HL-60/S4 treated with phorbol 12-myristate 13-acetate at 8.2 ng/mL for 4 days and 3 days (cell line): ENCODE measurements at regions not wholly inside any gene's neighbourhood (a gene's known extent, or its start where the extent isn't known, plus 50 kb on each side); places are given as distances from the start of the nearest gene placed in this dataset.

Experiments
- in situ Hi-C: fragments of 300-500 bp; cut with MboI; formaldehyde crosslinking; loops from 2 replicates; pipeline ENCODE4 v1.15.0; 2022; ENCODE audit warnings: low sequenced_read_pairs

DNA sequence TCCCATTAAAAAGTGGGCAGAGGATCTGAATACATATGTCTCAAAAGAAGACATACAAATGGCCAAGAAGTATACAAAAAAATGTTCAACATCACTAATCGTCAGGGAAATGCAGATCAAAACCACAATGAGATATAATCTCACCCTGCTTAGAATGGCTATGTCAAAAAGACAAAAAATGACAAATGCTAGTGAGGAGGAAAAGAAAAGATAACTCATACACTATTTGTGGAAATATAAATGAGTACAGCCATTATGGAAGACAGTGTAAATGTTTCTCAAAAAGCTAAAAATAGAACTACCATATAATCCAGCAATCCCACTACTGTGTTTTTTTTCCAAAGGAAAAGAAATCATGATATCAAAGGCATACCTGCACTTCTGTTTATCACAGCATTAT, 450.7 kb downstream of the EFNA5 start:
- in situ Hi-C loops, result no loop called here

DNA sequence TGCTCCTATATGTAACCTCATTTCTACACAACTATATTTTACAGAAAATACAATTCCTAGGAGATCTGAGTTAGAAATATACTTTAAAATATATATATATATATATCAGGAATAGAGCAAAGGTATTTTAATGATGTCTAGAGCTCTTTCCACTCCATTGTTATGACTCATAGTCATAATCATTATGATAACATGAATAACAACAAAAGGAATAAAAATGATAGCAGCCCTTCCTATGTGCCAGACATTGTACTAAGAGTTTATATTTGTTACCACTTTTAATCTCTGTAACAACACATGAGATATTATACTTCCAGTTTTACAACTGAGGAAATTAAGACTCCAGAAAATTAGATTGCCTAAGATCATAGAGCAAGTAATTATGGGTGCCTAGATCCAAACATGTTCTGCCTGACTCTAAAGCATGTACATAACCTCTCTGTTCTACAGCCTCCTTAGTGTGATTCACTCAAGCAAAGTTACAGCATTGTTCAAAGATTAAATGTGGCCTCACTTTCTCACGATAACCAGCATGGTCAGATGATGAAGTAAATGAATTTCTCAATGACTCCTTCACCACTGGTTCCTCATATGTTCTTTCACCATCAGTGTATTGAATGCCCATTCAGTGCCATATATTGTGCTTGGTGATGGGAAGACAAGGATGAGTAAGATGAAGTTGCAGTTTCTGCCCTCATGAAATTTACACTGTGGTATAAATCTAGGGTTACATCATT, 452.1 kb downstream of the EFNA5 start:
- in situ Hi-C loops, result no loop called here

DNA sequence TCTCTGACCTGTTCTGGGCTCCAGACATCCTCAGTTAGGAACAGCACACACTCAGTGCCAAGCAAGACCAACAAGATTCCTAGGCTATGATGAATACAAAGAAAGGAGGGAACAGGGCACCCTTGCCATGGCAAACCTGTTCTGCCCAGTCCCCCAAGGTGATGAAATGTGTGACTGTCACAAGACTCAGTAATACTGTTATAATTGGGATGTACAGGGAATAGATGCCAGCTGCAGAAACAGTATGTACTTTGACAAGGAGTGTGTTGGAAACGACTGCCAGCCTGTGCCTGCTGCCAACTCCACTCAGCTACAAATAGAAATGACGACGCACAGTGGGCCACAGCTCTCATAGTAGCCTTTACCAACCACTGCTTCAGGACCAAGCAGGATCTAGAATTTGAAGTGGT, 453.0 kb downstream of the EFNA5 start:
- in situ Hi-C loops, result no loop called here

DNA sequence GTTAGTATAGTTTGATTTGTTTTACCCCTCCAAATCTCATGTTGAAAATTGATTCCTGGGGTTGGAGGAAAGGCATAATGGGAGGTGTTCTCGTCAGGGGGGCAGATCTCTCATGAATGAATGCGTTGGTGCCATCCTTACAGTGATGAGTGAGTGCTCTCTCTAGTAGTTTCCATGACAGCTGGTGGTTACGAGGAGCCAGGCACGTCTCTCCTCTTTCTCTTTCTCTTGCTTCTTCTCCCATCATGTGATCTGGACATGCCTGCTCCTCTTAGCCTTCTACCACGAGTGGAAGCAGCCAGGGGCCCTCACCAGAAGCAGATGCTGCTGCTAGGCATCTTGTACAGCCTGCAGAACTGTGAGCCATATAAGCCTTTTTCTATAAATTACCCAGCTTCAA, 454.1 kb downstream of the EFNA5 start:
- in situ Hi-C loops, result no loop called here

DNA sequence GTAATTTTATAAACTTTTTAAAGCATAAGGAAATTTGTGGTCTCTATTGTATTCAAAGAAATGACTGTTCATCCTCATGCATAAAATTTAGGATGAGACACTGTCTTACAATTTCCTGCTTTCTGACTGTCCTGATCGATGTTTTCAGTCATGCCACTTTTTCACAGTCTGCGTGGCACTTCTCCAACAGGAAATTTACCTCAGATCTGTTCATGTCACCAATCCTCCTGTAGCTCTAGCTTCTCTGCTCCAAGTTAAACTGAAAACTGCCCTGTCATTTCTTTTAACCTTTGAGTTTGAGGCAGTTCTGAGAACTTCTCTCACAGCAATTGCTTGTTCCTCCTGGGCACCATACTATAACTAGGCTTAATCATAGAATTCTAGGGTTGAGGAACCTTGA, 455.1 kb downstream of the EFNA5 start:
- in situ Hi-C loops, result no loop called here

DNA sequence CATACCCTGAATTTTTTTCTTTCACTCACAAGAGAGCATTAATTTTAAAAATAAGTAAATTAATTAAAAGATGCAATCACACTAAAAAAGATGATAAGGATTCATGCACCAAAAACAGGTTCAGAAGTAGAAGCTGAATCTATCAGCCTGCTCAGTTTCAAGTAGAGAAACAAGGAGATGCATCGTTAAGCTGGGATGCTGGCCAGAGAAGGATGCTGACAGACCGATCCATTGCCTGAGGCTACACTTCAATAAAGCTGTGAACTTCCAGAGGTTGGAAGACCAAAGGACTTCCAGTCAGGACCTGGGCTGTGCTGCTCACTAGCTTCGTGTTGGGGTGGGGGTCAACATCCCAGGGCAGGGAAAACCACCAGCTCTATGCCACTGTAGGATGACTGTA, 457.7 kb downstream of the EFNA5 start:
- in situ Hi-C loops, result no loop called here

DNA sequence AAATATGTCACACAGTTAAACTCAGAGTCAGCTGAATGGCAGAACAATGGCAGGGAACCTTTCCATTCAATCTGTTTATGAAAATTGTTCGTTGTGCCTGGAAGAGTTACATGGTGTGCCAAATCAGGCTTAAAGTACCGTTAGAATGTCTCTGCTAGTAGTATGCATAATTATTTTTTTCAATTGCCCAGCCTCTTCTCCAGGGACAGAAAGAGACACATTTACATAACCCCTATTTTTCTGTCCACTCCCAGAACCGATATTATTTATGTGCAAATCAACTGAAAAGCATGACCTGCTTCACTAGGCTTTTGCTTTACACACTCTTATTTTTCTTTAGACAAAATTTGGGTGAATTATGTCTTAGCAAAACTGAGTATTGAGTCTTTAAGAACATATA, 459.1 kb downstream of the EFNA5 start:
- in situ Hi-C loops, result no loop called here

DNA sequence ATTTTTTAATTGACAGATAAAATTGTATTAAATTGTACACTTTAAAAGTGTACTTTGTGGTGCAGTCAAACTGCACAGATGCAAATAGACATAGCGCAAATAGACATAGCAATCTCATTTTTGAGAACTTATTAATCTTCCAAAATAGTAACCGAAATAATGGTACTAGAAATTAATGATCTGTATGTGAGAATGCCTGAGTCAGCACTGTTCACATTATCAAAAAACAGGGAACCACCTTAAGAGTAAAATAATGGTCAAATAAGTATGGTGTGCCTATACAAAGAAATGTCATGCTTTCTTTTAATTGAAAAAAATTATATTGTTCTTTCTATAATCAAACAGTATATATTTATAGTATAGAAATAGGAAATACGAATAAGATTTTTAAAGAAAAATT, 461.9 kb downstream of the EFNA5 start:
- in situ Hi-C loops, result no loop called here

DNA sequence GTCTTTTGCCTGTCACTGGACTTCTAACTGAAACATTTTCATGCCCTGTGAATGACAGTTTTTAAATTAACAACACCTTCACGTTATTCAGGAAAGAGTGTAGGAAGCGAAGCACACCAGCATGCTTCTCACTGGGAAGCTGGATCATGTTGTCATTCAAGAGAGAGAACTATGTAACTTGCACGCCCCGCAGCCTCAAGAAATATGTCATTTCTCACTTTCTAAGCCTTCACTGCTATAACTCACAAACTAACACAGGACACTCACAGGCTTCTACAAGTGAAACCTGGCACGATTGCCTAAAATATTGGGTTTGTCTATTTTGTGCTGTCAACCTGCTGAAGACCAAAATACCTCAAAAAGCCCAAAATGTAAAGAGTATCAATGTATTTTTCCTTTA, 466.3 kb downstream of the EFNA5 start:
- in situ Hi-C loops, result no loop called here

DNA sequence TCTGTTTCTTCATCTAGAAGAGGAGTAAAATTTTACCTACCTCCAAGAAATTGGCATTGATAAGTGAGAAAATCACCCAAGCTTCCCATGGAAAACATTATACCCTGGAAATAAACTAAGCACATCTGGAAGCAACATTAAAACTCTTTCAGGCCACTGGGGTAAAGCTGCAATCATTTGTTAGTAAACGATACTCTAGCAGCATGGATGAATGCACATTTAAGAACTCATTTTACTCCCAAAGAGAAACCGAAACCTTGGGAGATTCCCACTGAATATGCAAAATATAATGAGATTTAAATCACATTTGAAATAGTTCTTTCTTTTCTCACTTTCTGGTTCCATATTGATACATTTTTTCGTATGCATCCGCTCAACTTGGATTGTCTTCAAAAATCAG, 467.5 kb downstream of the EFNA5 start:
- in situ Hi-C loops, result no loop called here

DNA sequence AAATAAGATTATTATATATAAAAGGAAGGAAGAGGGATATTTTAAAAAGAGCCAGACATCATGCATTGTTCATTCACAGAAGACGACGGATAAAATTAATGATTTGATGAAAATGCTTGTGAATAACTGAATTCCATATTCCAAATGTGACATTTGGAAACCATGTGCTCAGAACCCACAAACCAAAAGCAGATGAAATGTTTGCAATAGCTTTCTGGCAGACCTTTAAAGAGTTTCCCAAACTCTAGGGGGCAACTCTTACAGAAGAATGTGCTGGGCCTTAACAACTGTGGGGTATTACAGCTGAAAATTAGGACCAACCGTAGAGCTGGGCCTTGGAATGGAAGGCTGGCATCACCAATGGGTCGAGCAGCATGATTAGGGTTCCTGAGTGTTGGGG, 471.0 kb downstream of the EFNA5 start:
- in situ Hi-C loops, result no loop called here

DNA sequence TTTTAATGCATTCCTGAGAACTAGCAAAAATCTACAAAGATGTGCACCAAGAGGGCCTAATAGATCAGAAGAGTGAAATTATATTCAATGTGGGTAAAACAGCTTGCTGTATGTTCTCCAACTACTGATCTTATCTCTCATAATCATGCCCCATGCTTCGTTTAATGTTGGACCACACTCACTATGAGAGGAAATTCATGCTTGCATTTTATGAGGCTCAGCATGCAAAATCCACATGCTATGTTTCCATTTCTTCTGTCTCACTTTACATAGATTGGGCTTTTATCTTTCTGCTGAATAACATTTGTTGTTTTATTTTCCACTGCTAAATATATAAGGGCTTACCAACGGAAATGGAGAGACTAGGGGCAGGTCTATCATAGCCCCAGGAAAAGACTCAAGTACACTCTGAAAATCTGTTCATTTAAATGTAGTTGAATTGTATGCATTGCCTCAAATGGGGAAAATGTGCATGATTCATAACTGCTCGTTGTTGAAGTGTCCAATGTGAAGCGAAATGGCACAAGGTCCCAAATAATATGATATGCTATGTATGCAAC, 474.2 kb downstream of the EFNA5 start:
- in situ Hi-C loops, result no loop called here

DNA sequence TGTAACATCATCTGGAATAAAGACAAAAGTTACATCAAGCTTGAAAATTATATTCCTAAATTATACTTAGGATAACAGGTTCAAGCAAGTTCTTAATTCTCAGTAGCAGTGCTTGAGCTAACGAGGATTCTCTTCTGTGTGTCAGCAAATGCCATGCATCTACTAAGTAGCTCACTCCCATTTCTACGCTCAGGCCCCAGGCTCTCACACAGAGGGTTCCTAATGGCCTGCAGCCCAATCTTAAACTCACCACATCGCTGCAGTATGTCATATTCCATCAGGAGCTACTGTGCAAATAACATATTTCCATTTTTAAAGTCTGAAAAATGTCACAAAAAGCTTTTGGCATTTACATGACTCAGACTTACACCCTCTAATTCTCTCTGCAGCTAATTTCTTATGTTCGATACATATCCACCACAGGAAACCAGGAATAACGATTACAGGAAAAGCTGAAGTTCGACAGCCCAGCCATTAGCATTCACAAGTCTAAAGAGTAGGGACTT, 474.8 kb downstream of the EFNA5 start:
- in situ Hi-C loops, result no loop called here

DNA sequence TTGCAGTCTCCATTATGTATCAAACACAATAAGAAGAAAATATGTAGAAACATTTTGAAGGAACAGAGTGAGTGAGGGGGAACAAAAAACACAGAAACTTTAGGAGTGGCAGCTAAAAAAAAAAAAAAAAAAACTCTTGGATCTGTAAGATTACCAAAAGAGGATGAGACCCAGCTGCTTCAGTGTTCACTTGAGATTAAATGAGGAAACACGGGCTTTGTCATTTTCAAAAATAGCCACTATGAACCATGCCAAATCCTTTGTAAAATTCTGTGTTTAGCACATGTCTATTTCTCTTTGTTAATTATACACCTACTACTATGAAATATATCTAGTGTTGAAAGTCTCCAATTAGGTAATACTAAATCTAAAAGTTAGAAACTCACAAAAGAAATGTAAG, 485.9 kb downstream of the EFNA5 start:
- in situ Hi-C loops, result no loop called here

DNA sequence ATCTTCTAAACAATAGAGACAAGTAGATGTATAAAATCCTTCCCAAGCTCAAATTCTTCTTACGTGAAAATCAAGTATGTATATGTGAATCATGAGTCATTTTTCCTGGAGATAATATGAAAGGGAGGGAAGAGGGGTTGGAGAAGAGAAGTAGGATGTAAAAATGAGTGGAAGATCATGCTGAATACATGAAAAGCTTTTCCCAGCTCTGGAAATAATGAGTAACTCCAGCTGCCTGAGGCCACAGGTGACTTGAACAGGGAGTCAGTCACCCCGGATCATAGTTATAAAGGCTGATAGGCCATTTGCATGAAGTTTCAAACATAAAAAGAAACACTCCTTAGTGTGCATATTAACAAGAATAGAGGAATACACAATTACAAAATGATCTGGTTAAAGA, 486.7 kb downstream of the EFNA5 start:
- in situ Hi-C loops, result no loop called here

DNA sequence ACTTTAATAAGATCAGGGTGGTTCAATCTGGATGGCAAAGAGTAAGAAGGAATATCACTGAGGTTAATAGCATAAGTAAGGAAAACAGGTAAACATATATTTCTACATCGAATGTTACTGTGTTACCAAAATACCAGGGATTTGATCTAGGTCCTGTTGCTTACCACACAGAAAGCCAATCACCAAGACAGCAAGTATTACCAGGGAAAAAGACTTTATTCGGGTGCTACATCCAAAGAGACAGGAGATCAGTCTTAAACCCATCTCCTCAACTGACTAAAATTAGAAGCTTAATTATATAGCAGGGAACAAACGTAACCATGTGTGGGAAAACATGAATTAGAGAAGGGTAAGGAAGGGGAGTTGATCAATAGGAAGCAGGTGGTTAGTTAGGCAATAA, 500.1 kb downstream of the EFNA5 start:
- in situ Hi-C loops, result no loop called here

DNA sequence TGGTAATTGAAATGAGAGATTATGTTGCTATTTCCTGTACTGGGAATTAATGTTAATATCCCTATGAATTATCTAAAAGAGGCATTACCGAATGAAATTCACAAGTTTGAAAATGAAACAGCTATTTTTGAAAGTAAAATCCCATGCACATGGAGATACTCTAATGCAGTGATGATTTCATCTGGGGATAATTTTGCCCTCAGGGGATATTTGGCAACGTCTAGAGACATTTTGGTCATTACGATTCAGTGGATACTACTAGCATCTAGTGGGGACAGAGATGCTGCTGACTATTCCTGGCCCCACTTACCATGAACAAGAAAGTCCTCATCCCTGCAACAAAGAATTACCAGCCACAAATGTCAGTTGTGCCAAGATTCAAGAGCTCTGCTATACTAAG, 500.9 kb downstream of the EFNA5 start:
- in situ Hi-C loops, result no loop called here

DNA sequence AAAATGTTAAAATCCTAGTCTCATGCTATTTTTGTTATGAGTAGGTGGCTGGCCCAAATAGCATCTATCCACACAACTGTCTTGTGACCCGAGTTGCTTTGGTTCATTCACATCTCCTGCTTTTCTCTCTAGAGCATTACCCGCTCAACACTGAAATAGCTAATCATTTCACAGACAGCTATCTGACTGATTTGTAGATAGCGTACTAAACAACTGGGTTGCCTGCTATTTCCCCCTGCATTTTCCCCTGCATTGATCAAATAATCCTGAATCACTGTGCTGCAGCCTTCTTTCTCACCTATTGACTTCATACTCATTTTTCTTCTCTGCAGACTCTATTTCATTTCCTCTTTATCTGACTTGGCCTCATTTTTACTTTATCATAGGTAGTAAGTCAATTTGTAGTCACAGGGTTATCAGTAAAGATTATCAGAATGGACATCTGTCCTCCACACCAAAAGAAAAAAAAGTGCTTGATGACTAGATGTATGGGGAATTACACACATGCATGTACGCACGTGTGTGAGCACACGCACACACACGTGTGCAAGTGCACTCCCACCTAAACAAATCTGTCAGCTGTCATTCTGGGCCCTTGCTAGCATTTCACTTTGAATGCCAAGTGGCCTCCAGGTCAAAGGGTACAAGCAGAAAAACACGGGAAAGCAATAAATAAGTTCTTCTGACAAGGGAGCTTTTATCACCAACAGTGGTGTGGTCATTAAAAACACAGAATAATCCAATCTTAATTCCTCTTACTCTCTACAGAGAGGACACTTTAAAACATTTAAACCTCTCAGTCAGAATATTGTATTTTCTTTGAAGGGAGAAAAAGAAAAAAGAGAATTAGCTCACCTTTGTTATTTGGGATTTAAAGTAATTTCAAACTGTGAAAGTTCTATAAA, 501.6 kb downstream of the EFNA5 start:
- in situ Hi-C loops, result no loop called here

DNA sequence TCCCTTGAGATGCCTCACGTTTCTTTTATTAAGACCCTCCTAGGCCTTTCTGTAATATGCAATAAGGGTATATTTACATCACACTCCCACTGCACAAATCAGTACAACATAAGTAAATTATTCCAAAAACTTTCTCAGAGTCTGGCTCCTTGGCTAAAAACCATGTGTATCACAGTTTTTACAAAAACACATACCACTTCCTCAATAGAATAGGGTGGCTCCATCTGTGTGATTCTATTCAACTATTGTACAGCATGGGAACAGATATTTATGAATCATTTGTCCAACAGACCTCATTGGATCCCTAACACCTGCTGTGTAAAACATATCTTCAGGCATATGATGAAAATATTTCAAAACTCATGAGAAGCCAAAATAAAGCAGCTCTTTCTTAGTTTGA, 502.7 kb downstream of the EFNA5 start:
- in situ Hi-C loops, result no loop called here

DNA sequence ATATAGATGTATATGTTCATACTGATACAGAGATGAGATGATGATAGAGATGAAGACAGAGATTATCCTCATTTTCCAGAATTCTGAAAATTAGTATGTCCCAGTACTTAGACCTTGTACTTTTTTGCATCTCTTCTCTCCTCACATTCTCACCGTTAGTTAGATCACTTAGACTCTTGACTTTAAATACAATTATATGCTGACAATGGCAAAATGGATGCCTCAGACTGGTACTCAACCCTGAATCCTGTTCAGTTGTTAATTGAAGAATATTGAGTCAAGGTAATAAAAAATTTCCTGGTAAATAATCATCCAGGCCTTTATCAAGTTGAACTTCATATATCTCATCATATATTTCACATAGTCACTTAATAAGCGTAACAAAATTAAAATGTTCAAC, 505.4 kb downstream of the EFNA5 start:
- in situ Hi-C loops, result no loop called here

DNA sequence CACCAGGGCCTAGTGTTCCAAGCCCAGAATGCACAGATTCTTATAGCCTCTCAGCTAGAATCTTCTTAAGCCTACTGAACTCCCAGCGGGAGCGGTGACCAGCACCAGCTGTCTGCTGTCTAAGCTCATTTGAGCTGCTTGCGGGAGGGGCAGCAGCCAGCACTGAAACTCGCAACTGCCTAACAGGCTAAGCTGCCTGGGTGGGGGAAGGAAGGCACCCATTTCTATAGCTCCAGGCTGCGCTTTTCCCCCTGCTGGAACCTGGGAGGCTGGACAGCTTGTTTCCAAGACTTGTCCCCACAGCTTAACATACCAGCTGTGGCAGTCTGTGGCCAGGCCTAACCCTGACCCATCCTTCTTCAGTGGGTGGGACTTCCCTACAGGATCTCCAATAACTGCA, 512.9 kb downstream of the EFNA5 start:
- in situ Hi-C loops, result no loop called here

DNA sequence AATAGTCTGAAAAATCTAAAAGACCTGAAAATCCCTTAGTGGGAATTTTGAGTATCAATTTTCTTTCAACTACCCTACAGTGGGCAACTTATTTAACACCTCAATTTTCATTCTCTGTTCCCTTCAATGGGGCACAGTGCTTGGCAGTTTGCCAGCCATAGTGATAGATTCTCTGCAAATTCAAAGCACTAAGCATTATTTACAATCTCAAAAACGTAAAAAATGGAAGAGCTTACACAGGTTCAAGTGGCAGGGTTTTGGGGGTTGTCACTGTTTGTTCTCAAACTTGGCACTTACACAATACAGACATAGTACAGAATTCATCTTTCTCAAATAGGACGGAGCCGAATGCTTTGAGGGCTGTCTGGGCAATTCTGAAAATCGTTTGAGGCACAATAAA, 515.0 kb downstream of the EFNA5 start:
- in situ Hi-C loops, result no loop called here
